ENCODE measurements at regions not wholly inside any gene's neighbourhood (a gene's known extent, or its start where the extent isn't known, plus 50 kb on each side); places are given as distances from the start of the nearest gene placed in this dataset.

DNA sequence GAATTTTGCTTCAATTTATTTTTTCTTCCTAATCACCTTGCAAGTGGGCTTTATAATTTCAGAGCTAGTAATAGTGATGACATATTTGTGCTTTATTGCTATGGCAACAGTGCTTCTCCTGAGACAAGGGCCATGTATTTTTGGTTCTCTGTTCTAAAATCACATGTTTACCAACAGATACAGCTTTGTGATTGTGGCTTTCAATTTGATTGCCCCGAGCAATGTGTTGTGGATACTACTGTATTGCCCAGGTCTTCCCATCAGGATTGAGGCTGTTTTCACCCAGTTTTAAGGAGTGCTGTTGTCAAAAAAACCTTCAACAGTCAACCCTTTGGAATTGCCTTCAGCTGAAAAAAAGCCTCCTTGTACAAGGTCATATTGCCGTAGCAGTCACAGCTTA, 841.4 kb upstream of the VRK2 start:
- Histone ChIP-seq H3K27ac (no peak overlapping the region), H3K4me1 (no peaks in the 10 kb centered on the region), H3K9me3 (no peaks in the 10 kb centered on the region), H3K27me3 (no peaks in the 10 kb centered on the region), H3K4me3 (no peak overlapping the region), H3K36me3 (no peaks in the 10 kb centered on the region)
- 72 to 74% methylated on average over 2 of the region's 2 CpGs for WGBS, 2 donors
- no peak for DNase-seq (ENCODE audit: low spot score in 2 of 2)
- TF ChIP-seq POLR2A (IDR thresholded peaks at IDR 0.05) (no peak), EP300 (IDR thresholded peaks at IDR 0.05) (no peak)
- TF ChIP-seq, protein P1, sequence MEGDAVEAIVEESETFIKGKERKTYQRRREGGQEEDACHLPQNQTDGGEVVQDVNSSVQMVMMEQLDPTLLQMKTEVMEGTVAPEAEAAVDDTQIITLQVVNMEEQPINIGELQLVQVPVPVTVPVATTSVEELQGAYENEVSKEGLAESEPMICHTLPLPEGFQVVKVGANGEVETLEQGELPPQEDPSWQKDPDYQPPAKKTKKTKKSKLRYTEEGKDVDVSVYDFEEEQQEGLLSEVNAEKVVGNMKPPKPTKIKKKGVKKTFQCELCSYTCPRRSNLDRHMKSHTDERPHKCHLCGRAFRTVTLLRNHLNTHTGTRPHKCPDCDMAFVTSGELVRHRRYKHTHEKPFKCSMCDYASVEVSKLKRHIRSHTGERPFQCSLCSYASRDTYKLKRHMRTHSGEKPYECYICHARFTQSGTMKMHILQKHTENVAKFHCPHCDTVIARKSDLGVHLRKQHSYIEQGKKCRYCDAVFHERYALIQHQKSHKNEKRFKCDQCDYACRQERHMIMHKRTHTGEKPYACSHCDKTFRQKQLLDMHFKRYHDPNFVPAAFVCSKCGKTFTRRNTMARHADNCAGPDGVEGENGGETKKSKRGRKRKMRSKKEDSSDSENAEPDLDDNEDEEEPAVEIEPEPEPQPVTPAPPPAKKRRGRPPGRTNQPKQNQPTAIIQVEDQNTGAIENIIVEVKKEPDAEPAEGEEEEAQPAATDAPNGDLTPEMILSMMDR (IDR thresholded peaks at IDR 0.05) = no peak

DNA sequence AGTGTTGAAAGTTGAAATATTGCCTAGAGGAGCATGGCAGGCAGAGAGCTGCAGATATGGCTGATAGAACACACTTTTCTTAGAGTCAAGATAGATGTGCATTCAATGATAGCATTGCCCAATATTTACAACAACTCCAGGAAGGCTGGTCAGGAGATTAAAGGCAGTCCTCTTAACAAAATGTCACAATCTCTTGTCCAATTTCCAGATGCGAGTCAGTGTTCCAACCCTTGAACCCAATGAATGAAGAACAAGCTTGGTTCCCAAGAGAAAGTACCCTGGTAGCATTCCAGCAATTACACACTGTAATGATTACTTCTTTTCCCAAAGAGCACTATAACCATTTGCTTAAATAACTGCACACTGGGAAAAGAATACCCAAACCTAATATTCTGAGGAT, 839.4 kb upstream of the VRK2 start:
- TF ChIP-seq POLR2A (IDR thresholded peaks at IDR 0.05) (no peak), EP300 (IDR thresholded peaks at IDR 0.05) (no peak)
- TF ChIP-seq, protein P1 (IDR thresholded peaks at IDR 0.05) = no peak
- H3K36me3 ChIP-seq = no peaks in the 10 kb centered on the region
- H3K27me3 ChIP-seq = no peaks in the 10 kb centered on the region
- no peaks in the 10 kb centered on the region for H3K9me3 ChIP-seq
- H3K4me1 ChIP-seq = no peaks in the 10 kb centered on the region
- 68 to 89% methylated on average over 1 of the region's 1 CpG for WGBS, 2 donors
- DNase-seq (ENCODE audit: low spot score in 2 of 2) = peak in 1 of 2 donors; percentile 32
- no peak overlapping the region for H3K4me3 ChIP-seq
- H3K27ac ChIP-seq = no peak overlapping the region

DNA sequence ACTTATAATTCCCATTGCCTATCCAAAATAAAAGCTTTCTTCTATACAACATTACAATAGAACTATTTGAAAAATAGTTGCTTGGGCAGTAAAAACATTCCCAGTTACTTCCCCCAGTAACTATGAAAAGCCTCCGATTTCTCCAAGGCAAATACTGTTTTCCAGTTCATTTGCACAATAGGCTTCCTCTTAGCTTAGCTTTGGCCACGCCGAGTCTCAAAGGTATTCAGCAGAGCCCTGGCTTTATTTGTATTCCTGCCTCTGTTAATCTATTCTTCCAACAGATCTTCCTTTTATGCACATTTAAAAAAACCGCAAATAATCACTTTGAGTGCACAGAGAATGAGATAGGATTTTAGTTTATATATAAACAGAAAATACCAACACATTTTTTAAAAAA, 836.8 kb upstream of the VRK2 start:
- Histone ChIP-seq H3K4me1 (no peaks in the 10 kb centered on the region), H3K27ac (no peak overlapping the region), H3K36me3 (no peaks in the 10 kb centered on the region), H3K27me3 (no peaks in the 10 kb centered on the region), H3K9me3 (no peaks in the 10 kb centered on the region), H3K4me3 (no peak overlapping the region)
- DNase-seq (ENCODE audit: low spot score in 2 of 2) = no peak
- TF ChIP-seq EP300 (IDR thresholded peaks at IDR 0.05) = no peak
- no peak for TF ChIP-seq POLR2A (IDR thresholded peaks at IDR 0.05)
- TF ChIP-seq, protein P1 (IDR thresholded peaks at IDR 0.05) = no peak
- WGBS, 2 donors = 28 to 32% methylated on average over 4 of the region's 4 CpGs

DNA sequence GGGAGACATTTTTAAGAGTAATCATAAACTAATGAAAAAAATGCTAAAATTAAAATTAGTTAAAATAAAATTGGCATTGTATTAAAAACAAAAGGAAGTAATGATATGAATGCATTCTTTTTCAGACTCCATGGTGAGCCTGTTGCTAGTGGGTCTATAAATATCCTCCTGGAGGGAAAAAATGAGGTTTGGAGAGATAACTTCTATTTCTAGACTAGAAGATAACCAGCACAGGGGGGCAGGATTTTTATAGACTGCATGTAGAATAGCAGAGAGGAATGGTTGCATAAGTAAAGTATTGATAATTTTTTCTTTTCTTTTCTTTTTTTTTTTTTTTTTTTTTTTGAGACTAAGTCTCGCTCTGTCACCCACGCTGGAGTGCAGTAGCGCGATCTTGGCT, 835.8 kb upstream of the VRK2 start:
- no peak overlapping the region for H3K27ac ChIP-seq
- H3K36me3 ChIP-seq = no peaks in the 10 kb centered on the region
- no peak for DNase-seq (ENCODE audit: low spot score in 2 of 2)
- H3K4me1 ChIP-seq = no peaks in the 10 kb centered on the region
- WGBS, 2 donors = 92 to 94% methylated on average over 4 of the region's 4 CpGs
- no peak overlapping the region for H3K4me3 ChIP-seq
- no peaks in the 10 kb centered on the region for H3K9me3 ChIP-seq
- H3K27me3 ChIP-seq = no peaks in the 10 kb centered on the region
- TF ChIP-seq EP300 (IDR thresholded peaks at IDR 0.05) (no peak), POLR2A (IDR thresholded peaks at IDR 0.05) (no peak)
- TF ChIP-seq, protein P1 (IDR thresholded peaks at IDR 0.05) = no peak

DNA sequence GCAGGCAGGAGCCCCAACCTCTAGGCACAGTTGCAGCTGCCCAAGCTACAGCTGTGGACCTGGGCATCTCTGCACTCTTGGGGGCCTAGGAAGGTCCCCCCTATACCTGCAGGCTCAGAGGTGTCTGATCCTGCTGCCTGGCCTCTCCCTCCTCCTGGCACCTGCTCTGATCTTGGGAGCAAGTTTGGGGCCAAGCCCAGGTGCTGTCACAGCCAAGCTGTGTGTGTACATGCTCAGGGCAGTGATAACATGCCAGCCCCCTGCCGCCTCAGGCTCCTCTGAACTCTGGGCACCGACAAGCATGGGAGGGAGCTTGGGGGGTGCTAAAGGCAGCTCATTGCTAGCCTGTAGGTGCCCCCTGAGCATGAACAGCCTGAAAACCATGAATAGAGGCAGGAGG, 829.6 kb upstream of the VRK2 start:
- no peak for DNase-seq (ENCODE audit: low spot score in 2 of 2)
- TF ChIP-seq, protein P1 (IDR thresholded peaks at IDR 0.05) = no peak
- TF ChIP-seq EP300 (IDR thresholded peaks at IDR 0.05) = no peak
- TF ChIP-seq POLR2A (IDR thresholded peaks at IDR 0.05) = no peak
- WGBS, 2 donors = 93 to 94% methylated on average over 2 of the region's 2 CpGs
- Histone ChIP-seq H3K4me1 (no peaks in the 10 kb centered on the region), H3K4me3 (no peak overlapping the region), H3K36me3 (no peaks in the 10 kb centered on the region), H3K9me3 (peaks cover 0 to 51% (median 6%) of the 10 kb centered on the region in 4 donors), H3K27me3 (no peaks in the 10 kb centered on the region), H3K27ac (no peak overlapping the region)

Data from tibial nerve (tissue), 4 donors.